ENCODE measurements at regions not wholly inside any gene's neighbourhood (a gene's known extent, or its start where the extent isn't known, plus 50 kb on each side); places are given as distances from the start of the nearest gene placed in this dataset.

DNA sequence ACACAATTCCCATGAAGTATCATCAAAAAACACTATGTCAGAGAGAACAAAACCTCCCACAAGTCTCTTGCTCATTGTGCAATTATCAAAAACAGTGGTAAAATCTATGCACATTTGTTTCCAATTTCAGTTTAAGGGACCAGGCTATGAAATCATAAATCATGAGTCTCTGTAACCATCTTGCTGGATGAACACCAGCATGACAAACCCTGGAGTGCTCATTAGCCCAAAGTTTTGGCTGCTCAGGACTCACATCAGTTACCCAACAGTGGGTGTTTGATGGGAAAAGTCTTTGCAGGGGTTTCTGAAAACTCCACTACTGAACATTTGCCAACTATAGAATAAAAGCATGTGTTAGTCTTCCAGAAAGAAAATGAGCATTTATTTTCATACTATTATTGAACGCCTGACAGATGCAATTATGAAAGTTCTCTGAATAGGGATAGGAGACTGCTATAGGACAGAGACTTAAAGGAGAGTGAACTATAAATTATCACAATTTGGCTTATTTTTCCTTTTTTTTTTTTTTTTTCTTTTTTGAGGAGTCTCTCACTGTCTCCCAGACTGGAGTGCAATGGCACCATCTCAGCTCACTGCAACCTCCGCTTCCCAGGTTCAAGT is 240.8 kb upstream of the KCNMB2 start:
- H3K4me1 Mint-ChIP-seq: no peaks in the 10 kb centered on the region
- no peaks in the 10 kb centered on the region for H3K9me3 ChIP-seq (ENCODE audit: control extremely low read depth in 1 of 3, control insufficient read depth in 2 of 3, insufficient read depth in 1 of 3, low read length in 2 of 3)
- H3K27me3 ChIP-seq (replicated peaks in 1 of 4; ENCODE audit: control extremely low read depth in 1 of 4, control insufficient read depth in 3 of 4, insufficient read depth in 4 of 4, low read length in 3 of 4): no peaks in the 10 kb centered on the region
- no peaks in the 10 kb centered on the region for H3K9me3 Mint-ChIP-seq (ENCODE audit: insufficient read depth)
- no peaks in the 10 kb centered on the region for H3K4me1 ChIP-seq (ENCODE audit: control insufficient read depth in 2 of 2, insufficient read depth in 2 of 2, low read length in 2 of 2)
- no peaks in the 10 kb centered on the region for H4K20me1 ChIP-seq (ENCODE audit: control insufficient read depth, insufficient read depth, low read length, poor library complexity, severe bottlenecking)
- no peak overlapping the region for H3K4me2 ChIP-seq (replicated peaks; ENCODE audit: low read depth, low read length, poor library complexity, severe bottlenecking)
- H3K36me3 ChIP-seq (replicated peaks in 1 of 2; ENCODE audit: control extremely low read depth in 1 of 2, control insufficient read depth in 1 of 2, extremely low read depth in 1 of 2, insufficient read depth in 2 of 2, low read length in 1 of 2): no peaks in the 10 kb centered on the region
- CTCF ChIA-PET: no interaction called here
- H3K27me3 Mint-ChIP-seq: peaks cover 7% of the 10 kb centered on the region
- ATAC-seq (ENCODE audit: low read depth): no peak
- intact Hi-C loops (cut with micrococcal nuclease): no loop called here
- no peak for TF ChIP-seq EZH2 (IDR thresholded peaks at IDR 0.05; ENCODE audit: borderline replicate concordance, insufficient read depth, low read depth, low read length, poor library complexity, severe bottlenecking)
- H3K27ac ChIP-seq (ENCODE audit: low read length in 2 of 2): no peak overlapping the region
- H3K27ac Mint-ChIP-seq: no peak overlapping the region
- H3K4me3 Mint-ChIP-seq: no peak overlapping the region
- no peak overlapping the region for H2AFZ ChIP-seq (ENCODE audit: insufficient read depth, low read depth, low read length, poor library complexity, severe bottlenecking)
- no peak overlapping the region for H3K4me3 ChIP-seq (ENCODE audit: control extremely low read depth in 1 of 5, extremely low read depth in 1 of 5, insufficient read depth in 1 of 5, low read depth in 2 of 5, low read length in 4 of 5)
- no peak for DNase-seq
- WGBS (ENCODE audit: insufficient coverage): no CpG with 5 or more reads among the region's 2 CpGs
- POLR2A ChIA-PET: no interaction called here
- H3K9ac ChIP-seq (ENCODE audit: low read length): no peak overlapping the region
- no peaks in the 10 kb centered on the region for H3K79me2 ChIP-seq (ENCODE audit: control insufficient read depth, insufficient read depth, low read length)

DNA sequence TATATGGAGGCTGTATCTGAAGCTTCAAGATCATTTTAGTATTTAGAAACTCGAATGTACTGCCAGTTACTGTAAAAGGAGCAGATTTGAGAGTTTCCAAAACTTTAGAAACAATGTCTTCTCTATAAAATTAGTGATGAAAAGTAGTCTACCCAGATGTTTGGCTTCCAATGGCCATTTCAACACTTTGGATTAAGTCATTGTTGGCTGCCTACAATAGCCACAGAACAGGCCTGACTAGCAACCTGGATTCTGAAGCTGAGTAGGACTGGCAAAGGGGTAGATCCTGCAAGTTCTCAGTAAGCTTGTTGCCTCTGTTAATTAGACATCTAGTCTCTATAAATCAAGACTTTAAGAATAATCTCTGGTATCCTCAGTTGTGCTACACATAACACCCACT is 239.0 kb upstream of the KCNMB2 start:
- Histone ChIP-seq H3K9ac (ENCODE audit: low read length) (no peak overlapping the region), H3K4me2 (replicated peaks; ENCODE audit: low read depth, low read length, poor library complexity, severe bottlenecking) (no peak overlapping the region), H3K27me3 (replicated peaks in 1 of 4; ENCODE audit: control extremely low read depth in 1 of 4, control insufficient read depth in 3 of 4, insufficient read depth in 4 of 4, low read length in 3 of 4) (no peaks in the 10 kb centered on the region), H3K79me2 (ENCODE audit: control insufficient read depth, insufficient read depth, low read length) (no peaks in the 10 kb centered on the region), H3K4me1 (ENCODE audit: control insufficient read depth in 2 of 2, insufficient read depth in 2 of 2, low read length in 2 of 2) (no peaks in the 10 kb centered on the region), H3K36me3 (replicated peaks in 1 of 2; ENCODE audit: control extremely low read depth in 1 of 2, control insufficient read depth in 1 of 2, extremely low read depth in 1 of 2, insufficient read depth in 2 of 2, low read length in 1 of 2) (no peaks in the 10 kb centered on the region), H3K27ac (ENCODE audit: low read length in 2 of 2) (no peak overlapping the region), H3K4me3 (ENCODE audit: control extremely low read depth in 1 of 5, extremely low read depth in 1 of 5, insufficient read depth in 1 of 5, low read depth in 2 of 5, low read length in 4 of 5) (no peak overlapping the region), H3K9me3 (ENCODE audit: control extremely low read depth in 1 of 3, control insufficient read depth in 2 of 3, insufficient read depth in 1 of 3, low read length in 2 of 3) (no peaks in the 10 kb centered on the region), H2AFZ (ENCODE audit: insufficient read depth, low read depth, low read length, poor library complexity, severe bottlenecking) (no peak overlapping the region), H4K20me1 (ENCODE audit: control insufficient read depth, insufficient read depth, low read length, poor library complexity, severe bottlenecking) (no peaks in the 10 kb centered on the region)
- Mint-ChIP-seq H3K27ac (no peak overlapping the region), H3K9me3 (ENCODE audit: insufficient read depth) (no peaks in the 10 kb centered on the region), H3K4me3 (no peak overlapping the region), H3K27me3 (no peaks in the 10 kb centered on the region), H3K4me1 (no peaks in the 10 kb centered on the region)
- TF ChIP-seq, protein P1, sequence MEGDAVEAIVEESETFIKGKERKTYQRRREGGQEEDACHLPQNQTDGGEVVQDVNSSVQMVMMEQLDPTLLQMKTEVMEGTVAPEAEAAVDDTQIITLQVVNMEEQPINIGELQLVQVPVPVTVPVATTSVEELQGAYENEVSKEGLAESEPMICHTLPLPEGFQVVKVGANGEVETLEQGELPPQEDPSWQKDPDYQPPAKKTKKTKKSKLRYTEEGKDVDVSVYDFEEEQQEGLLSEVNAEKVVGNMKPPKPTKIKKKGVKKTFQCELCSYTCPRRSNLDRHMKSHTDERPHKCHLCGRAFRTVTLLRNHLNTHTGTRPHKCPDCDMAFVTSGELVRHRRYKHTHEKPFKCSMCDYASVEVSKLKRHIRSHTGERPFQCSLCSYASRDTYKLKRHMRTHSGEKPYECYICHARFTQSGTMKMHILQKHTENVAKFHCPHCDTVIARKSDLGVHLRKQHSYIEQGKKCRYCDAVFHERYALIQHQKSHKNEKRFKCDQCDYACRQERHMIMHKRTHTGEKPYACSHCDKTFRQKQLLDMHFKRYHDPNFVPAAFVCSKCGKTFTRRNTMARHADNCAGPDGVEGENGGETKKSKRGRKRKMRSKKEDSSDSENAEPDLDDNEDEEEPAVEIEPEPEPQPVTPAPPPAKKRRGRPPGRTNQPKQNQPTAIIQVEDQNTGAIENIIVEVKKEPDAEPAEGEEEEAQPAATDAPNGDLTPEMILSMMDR (IDR thresholded peaks at IDR 0.05): no peak
- no peak for TF ChIP-seq EZH2 (IDR thresholded peaks at IDR 0.05; ENCODE audit: borderline replicate concordance, insufficient read depth, low read depth, low read length, poor library complexity, severe bottlenecking)
- WGBS (ENCODE audit: insufficient coverage): no CpG with 5 or more reads among the region's 1 CpG
- intact Hi-C loops (cut with micrococcal nuclease): no loop called here
- ChIA-PET POLR2A (no interaction called here), CTCF (no interaction called here)
- no peak for DNase-seq
- no peak for ATAC-seq (ENCODE audit: low read depth)
